Cardiac muscle cell (in vitro differentiated cells and primary cell): ENCODE measurements at regions not wholly inside any gene's neighbourhood (a gene's known extent, or its start where the extent isn't known, plus 50 kb on each side); places are given as distances from the start of the nearest gene placed in this dataset.

ENCODE experiments used
- DNase-seq, 2 donors: peaks; one replicate each; pipeline versions ENCODE4 v3.0.0 to v3.0.0-alpha.2; 2010 to 2017; ENCODE audit warnings: low read depth in 1 of 2, low spot score in 1 of 2
- H3K27ac ChIP-seq: fragments of 200-600 bp; sonication (generic); 2 replicates; pipeline ENCODE4 v1.5.1; 2016
- H3K27me3 ChIP-seq: fragments of 200-600 bp; sonication (generic); 2 replicates; pipeline ENCODE4 v1.6.0; 2016; ENCODE audit warnings: control low read depth
- H3K36me3 ChIP-seq: fragments of 200-600 bp; sonication (generic); 2 replicates; pipeline ENCODE4 v1.5.1; 2016; ENCODE audit warnings: control low read depth
- H3K4me1 ChIP-seq: fragments of 200-600 bp; sonication (generic); 2 replicates; pipeline ENCODE4 v1.8.1; 2017; ENCODE audit warnings: low read depth, mild to moderate bottlenecking, mixed run types
- H3K4me3 ChIP-seq: fragments of 200-600 bp; sonication (generic); 2 replicates; pipeline ENCODE4 v1.5.1; 2016; ENCODE audit warnings: mild to moderate bottlenecking
- H3K9me3 ChIP-seq: fragments of 200-600 bp; sonication (generic); 2 replicates; pipeline ENCODE4 v1.5.1; 2017; ENCODE audit warnings: low read depth, mild to moderate bottlenecking, control low read depth
- TF ChIP-seq, protein P1 (sequence below): IDR thresholded peaks from 2 replicates; pipeline ENCODE4 v1.5.1; 2012; ENCODE audit warnings: low read depth, mild to moderate bottlenecking, low read length

DNA sequence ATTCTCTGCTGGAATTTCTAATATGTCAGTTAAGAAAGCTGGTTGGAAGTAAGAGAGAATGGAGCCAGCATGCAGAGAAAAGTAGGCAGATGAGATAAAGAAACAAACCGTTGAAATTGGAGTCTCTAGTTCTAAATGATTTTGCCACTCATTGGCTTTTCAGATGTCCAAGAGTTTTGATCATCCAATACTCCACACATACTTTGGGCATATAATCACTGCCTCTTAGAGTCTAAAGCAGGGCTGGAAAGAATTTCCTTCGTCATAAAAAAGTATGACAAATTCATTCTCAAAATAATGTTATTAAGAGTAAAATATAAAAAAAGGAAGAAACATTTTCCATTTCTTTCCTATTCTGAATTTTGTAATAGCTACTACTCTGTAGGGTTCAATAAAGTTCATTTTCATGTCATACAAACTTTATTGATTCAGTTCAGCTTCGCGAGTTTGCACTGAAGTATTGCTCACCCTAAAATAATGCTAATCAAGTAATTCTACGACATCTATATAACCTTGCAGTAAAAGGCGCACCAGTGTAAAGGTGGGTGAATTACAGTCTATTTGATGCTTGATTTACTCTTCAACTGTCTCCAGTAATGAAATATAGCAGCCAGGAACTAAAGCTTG, 1556.6 kb downstream of the NCAM2 start:
- Histone ChIP-seq H3K4me1 (no peaks in the 10 kb centered on the region), H3K27me3 (peaks cover 2% of the 10 kb centered on the region), H3K4me3 (no peak overlapping the region), H3K36me3 (no peaks in the 10 kb centered on the region), H3K27ac (no peak overlapping the region), H3K9me3 (no peaks in the 10 kb centered on the region)
- DNase-seq = no peak
- TF ChIP-seq, protein P1, sequence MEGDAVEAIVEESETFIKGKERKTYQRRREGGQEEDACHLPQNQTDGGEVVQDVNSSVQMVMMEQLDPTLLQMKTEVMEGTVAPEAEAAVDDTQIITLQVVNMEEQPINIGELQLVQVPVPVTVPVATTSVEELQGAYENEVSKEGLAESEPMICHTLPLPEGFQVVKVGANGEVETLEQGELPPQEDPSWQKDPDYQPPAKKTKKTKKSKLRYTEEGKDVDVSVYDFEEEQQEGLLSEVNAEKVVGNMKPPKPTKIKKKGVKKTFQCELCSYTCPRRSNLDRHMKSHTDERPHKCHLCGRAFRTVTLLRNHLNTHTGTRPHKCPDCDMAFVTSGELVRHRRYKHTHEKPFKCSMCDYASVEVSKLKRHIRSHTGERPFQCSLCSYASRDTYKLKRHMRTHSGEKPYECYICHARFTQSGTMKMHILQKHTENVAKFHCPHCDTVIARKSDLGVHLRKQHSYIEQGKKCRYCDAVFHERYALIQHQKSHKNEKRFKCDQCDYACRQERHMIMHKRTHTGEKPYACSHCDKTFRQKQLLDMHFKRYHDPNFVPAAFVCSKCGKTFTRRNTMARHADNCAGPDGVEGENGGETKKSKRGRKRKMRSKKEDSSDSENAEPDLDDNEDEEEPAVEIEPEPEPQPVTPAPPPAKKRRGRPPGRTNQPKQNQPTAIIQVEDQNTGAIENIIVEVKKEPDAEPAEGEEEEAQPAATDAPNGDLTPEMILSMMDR = no peak

DNA sequence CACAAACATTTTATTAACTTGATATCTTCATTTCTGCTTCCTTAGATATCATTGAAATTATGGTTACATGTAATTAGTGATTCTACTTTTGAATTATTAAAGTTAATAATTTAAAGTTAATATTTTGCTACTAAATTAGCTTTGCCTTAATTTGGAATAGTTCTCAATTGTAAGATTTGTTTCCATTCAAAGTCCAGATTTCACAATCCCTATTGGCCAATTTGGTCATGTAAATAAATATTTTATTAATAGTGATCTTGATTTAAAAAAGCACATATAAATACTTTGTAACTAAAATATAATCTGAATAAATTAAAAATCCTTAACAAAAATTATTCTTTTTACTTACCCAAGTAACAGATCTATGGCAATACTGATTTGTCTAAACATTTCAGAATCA, 1558.6 kb downstream of the NCAM2 start:
- no peaks in the 10 kb centered on the region for H3K36me3 ChIP-seq
- no peak overlapping the region for H3K27ac ChIP-seq
- H3K27me3 ChIP-seq = peaks cover 2% of the 10 kb centered on the region
- no peak overlapping the region for H3K4me3 ChIP-seq
- TF ChIP-seq, protein P1 = no peak
- no peak for DNase-seq
- H3K4me1 ChIP-seq = no peaks in the 10 kb centered on the region
- H3K9me3 ChIP-seq = no peaks in the 10 kb centered on the region

DNA sequence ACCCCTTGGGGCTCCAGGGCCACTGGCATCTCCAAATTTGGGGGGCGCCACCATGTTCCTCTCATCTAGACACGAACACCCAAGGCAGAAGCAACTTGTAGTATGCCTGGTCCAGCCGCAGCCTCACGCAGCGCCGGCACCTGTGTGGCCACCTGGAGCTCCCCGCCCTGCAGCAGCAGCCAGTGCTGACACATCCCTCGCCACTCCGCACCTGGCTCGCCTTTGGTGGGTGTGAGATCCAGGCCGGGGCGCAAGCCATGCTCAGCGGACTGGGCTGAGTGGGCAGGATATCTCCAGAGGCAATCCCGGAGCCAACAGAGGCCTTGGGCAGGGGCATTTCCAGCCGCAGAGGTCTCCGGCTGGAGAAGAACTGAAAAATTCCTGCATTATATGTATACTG, 1563.7 kb downstream of the NCAM2 start:
- no peak for DNase-seq
- TF ChIP-seq, protein P1 = no peak
- Histone ChIP-seq H3K36me3 (no peaks in the 10 kb centered on the region), H3K4me3 (no peak overlapping the region), H3K27me3 (no peaks in the 10 kb centered on the region), H3K9me3 (no peaks in the 10 kb centered on the region), H3K4me1 (no peaks in the 10 kb centered on the region), H3K27ac (no peak overlapping the region)

DNA sequence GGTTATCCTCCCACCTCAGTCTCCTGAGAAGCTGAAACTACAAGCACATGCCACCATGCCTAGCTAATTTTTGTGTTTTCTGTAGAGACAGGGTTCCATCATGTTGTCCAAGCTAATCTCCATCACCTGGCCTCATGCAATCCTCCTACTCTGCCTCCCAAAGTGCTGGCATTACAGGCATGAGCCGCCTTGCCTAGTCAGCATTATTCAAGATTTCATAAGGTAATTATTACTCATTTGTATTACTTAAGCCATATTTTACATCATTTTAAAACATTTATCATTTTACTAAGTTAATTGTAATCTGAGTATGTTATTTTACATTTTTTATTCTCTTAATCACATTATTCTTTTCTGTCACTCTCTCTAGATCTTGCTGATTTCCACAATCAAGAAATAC, 1575.6 kb downstream of the NCAM2 start:
- H3K36me3 ChIP-seq = no peaks in the 10 kb centered on the region
- DNase-seq = no peak
- peaks cover 3% of the 10 kb centered on the region for H3K27me3 ChIP-seq
- no peak overlapping the region for H3K4me3 ChIP-seq
- TF ChIP-seq, protein P1 = no peak
- no peaks in the 10 kb centered on the region for H3K9me3 ChIP-seq
- no peaks in the 10 kb centered on the region for H3K4me1 ChIP-seq
- no peak overlapping the region for H3K27ac ChIP-seq

DNA sequence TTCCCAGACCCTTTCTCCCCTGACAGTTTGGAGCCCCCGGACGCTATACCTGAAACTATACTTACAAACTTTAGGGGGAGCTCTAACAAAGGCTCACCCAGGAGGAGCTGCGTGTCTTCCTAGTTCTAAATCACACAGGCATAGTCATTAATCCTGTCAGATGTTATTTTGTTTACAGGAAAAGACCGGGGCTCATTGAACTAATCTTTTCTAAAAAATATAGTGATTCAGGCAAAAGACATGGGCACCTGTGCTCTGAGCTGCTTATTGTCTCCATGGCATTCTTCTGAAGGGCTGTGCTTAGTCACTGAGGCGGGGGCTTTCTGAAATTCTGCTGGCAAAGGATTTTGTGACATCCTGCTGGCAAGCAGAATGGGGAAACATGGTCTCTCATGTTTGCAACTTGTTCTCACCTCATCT, 1577.0 kb downstream of the NCAM2 start:
- DNase-seq = peak in 1 of 2 donors; percentile 52
- Histone ChIP-seq H3K9me3 (no peaks in the 10 kb centered on the region), H3K27me3 (peaks cover 3% of the 10 kb centered on the region), H3K36me3 (no peaks in the 10 kb centered on the region), H3K4me3 (peak overlapping the region; percentile 15), H3K27ac (no peak overlapping the region), H3K4me1 (no peaks in the 10 kb centered on the region)
- TF ChIP-seq, protein P1 = no peak

DNA sequence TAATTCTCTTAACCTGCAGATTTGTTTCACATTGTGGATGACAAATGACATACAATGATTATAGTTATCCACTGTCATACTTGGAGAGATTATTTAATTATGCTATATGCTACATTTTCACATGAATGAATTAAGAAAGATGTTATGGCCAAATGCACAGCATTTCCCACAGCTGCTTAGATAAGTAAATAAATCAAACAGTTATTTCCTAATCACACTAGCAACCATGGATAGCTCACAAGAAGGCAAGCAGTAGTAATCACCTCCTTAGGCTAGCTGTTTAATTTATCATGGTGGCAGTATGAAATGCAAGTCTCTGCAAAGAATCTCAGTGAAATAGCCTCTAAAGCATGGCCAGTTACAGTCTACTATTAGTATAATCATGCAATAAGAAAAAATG, 1581.5 kb downstream of the NCAM2 start:
- no peaks in the 10 kb centered on the region for H3K36me3 ChIP-seq
- H3K27me3 ChIP-seq = no peaks in the 10 kb centered on the region
- no peaks in the 10 kb centered on the region for H3K4me1 ChIP-seq
- H3K27ac ChIP-seq = no peak overlapping the region
- no peaks in the 10 kb centered on the region for H3K9me3 ChIP-seq
- TF ChIP-seq, protein P1 = no peak
- no peak for DNase-seq
- H3K4me3 ChIP-seq = no peak overlapping the region
